DOHH2 (cell line): ENCODE measurements at regions not wholly inside any gene's neighbourhood (a gene's known extent, or its start where the extent isn't known, plus 50 kb on each side); places are given as distances from the start of the nearest gene placed in this dataset.

Experiments used
- H3F3A ChIP-seq: fragments of 200-600 bp; sonication (generic), shearing (Covaris generic); 2 replicates; pipeline ENCODE4 v1.6.0; 2016; ENCODE audit warnings: antibody characterized with exemption, mild to moderate bottlenecking; ENCODE audit not compliant: control insufficient read depth, insufficient read depth
- H3K27ac ChIP-seq: fragments of 200-600 bp; sonication (generic); 2 replicates; pipeline ENCODE4 v1.5.1; 2014; ENCODE audit warnings: low read depth, mild to moderate bottlenecking, low read length, moderate library complexity
- H3K27me3 ChIP-seq: fragments of 200-600 bp; sonication (generic); 2 replicates; pipeline ENCODE4 v1.6.1; 2014; ENCODE audit warnings: mild to moderate bottlenecking, low read length, mixed read lengths; ENCODE audit not compliant: control insufficient read depth
- H3K36me3 ChIP-seq: fragments of 200-600 bp; sonication (generic); 2 replicates; pipeline ENCODE4 v1.6.1; 2014; ENCODE audit warnings: mild to moderate bottlenecking, low read length, moderate library complexity, mixed read lengths; ENCODE audit not compliant: control insufficient read depth
- H3K4me1 ChIP-seq: fragments of 200-600 bp; sonication (generic); 2 replicates; pipeline ENCODE4 v1.6.1; 2014; ENCODE audit warnings: mild to moderate bottlenecking, low read length, mixed read lengths; ENCODE audit not compliant: control insufficient read depth
- H3K4me2 ChIP-seq: fragments of 200-600 bp; sonication (generic); 2 replicates; pipeline ENCODE4 v1.6.0; 2014; ENCODE audit warnings: mild to moderate bottlenecking, low read length, moderate library complexity
- H3K4me3 ChIP-seq: fragments of 200-600 bp; sonication (generic); 2 replicates; pipeline ENCODE4 v1.5.1; 2014; ENCODE audit warnings: mild to moderate bottlenecking, low read length, mixed read lengths
- H3K79me2 ChIP-seq: fragments of 200-600 bp; sonication (generic); 2 replicates; pipeline ENCODE4 v1.6.1; 2014; ENCODE audit warnings: mild to moderate bottlenecking, low read length, mixed read lengths; ENCODE audit not compliant: control insufficient read depth
- H3K9me2 ChIP-seq: fragments of 200-600 bp; sonication (generic); replicated peaks from 2 replicates; pipeline ENCODE4 v1.6.1; 2014; ENCODE audit warnings: mild to moderate bottlenecking, low read length, mixed read lengths; ENCODE audit not compliant: control insufficient read depth
- H3K9me3 ChIP-seq: fragments of 200-600 bp; sonication (generic); 2 replicates; pipeline ENCODE4 v1.6.1; 2014; ENCODE audit warnings: antibody characterized with exemption, low read length, mixed read lengths; ENCODE audit not compliant: control insufficient read depth, insufficient read depth
- H4K20me1 ChIP-seq: fragments of 200-600 bp; sonication (generic); 2 replicates; pipeline ENCODE4 v1.6.0; 2014; ENCODE audit warnings: low read depth, mild to moderate bottlenecking, antibody characterized with exemption, low read length, moderate library complexity; ENCODE audit not compliant: control insufficient read depth, insufficient read depth
- EZH2phosphoT487 ChIP-seq: fragments of 200-600 bp; sonication (generic); IDR thresholded peaks from 2 replicates; pipeline ENCODE4 v1.6.1; 2017; ENCODE audit warnings: borderline replicate concordance, mild to moderate bottlenecking, antibody characterized with exemption, low read length, moderate library complexity, mixed read lengths
- TF ChIP-seq, protein P1 (sequence below): fragments of 200-600 bp; sonication (generic); IDR thresholded peaks from one replicate; pipeline ENCODE4 v1.5.1; 2014; ENCODE audit warnings: antibody characterized with exemption, mild to moderate bottlenecking, low read depth, low read length; ENCODE audit not compliant: poor library complexity, severe bottlenecking

- Histone ChIP-seq H3F3A (no peaks in the 10 kb centered on the region), H3K27me3 (no peaks in the 10 kb centered on the region), H4K20me1 (no peaks in the 10 kb centered on the region), H3K9me3 (peaks cover 4% of the 10 kb centered on the region; the same call in 1 of the 2 replicates), H3K36me3 (no peaks in the 10 kb centered on the region), H3K9me2 (no peaks in the 10 kb centered on the region), H3K4me3 (no peak overlapping the region), H3K4me2 (no peak overlapping the region), H3K27ac (no peak overlapping the region), H3K79me2 (no peaks in the 10 kb centered on the region), H3K4me1 (no peaks in the 10 kb centered on the region)
- no peak for TF ChIP-seq EZH2phosphoT487
- TF ChIP-seq, protein P1, sequence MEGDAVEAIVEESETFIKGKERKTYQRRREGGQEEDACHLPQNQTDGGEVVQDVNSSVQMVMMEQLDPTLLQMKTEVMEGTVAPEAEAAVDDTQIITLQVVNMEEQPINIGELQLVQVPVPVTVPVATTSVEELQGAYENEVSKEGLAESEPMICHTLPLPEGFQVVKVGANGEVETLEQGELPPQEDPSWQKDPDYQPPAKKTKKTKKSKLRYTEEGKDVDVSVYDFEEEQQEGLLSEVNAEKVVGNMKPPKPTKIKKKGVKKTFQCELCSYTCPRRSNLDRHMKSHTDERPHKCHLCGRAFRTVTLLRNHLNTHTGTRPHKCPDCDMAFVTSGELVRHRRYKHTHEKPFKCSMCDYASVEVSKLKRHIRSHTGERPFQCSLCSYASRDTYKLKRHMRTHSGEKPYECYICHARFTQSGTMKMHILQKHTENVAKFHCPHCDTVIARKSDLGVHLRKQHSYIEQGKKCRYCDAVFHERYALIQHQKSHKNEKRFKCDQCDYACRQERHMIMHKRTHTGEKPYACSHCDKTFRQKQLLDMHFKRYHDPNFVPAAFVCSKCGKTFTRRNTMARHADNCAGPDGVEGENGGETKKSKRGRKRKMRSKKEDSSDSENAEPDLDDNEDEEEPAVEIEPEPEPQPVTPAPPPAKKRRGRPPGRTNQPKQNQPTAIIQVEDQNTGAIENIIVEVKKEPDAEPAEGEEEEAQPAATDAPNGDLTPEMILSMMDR, result no peak
Measured at GRCh38 chr4:161003418-161004057, 1160.3 kb downstream of the FSTL5 start.

- no peak overlapping the region for H3K4me3 ChIP-seq
- no peak for TF ChIP-seq EZH2phosphoT487
- TF ChIP-seq, protein P1, result no peak
- no peaks in the 10 kb centered on the region for H3K4me1 ChIP-seq
- H3K4me2 ChIP-seq, result no peak overlapping the region
- no peaks in the 10 kb centered on the region for H4K20me1 ChIP-seq
- H3K9me3 ChIP-seq, result peaks cover 4% of the 10 kb centered on the region; the same call in 1 of the 2 replicates
- H3K27ac ChIP-seq, result no peak overlapping the region
- H3K9me2 ChIP-seq, result no peaks in the 10 kb centered on the region
- H3F3A ChIP-seq, result no peaks in the 10 kb centered on the region
- H3K79me2 ChIP-seq, result no peaks in the 10 kb centered on the region
- no peaks in the 10 kb centered on the region for H3K36me3 ChIP-seq
- H3K27me3 ChIP-seq, result no peaks in the 10 kb centered on the region
Measured at GRCh38 chr4:161005746-161006145, 1158.1 kb downstream of the FSTL5 start.

- Histone ChIP-seq H3K79me2 (no peaks in the 10 kb centered on the region), H3K27ac (no peak overlapping the region), H3K36me3 (no peaks in the 10 kb centered on the region), H3K27me3 (no peaks in the 10 kb centered on the region), H3K9me3 (no peaks in the 10 kb centered on the region), H3K4me3 (no peak overlapping the region), H3K9me2 (no peaks in the 10 kb centered on the region), H3F3A (no peaks in the 10 kb centered on the region), H4K20me1 (no peaks in the 10 kb centered on the region), H3K4me1 (no peaks in the 10 kb centered on the region), H3K4me2 (no peak overlapping the region)
- no peak for TF ChIP-seq EZH2phosphoT487
- TF ChIP-seq, protein P1, result no peak
Measured at GRCh38 chr4:161008527-161008926, 1155.3 kb downstream of the FSTL5 start.
